Sigmoid colon (tissue), 6 donors: ENCODE measurements at regions not wholly inside any gene's neighbourhood (a gene's known extent, or its start where the extent isn't known, plus 50 kb on each side); places are given as distances from the start of the nearest gene placed in this dataset.

Source experiments
- DNase-seq: peaks from one replicate; pipeline ENCODE4 v3.0.0-alpha.2; 2019
- H3K27ac ChIP-seq, 4 donors: fragments of 200-600 bp; sonication (generic); one replicate each; pipeline ENCODE4 v1.5.1; 2016 to 2019; ENCODE audit warnings: mild to moderate bottlenecking in 1 of 4
- H3K27me3 ChIP-seq, 3 donors: fragments of 200-600 bp; sonication (generic); one replicate each; pipeline ENCODE4 v1.5.1; 2019; ENCODE audit warnings: mild to moderate bottlenecking in 1 of 3
- H3K36me3 ChIP-seq, 4 donors: fragments of 200-600 bp; sonication (generic); one replicate each; pipeline ENCODE4 v1.5.1; 2016 to 2019
- H3K4me1 ChIP-seq, 4 donors: fragments of 200-600 bp; sonication (generic); one replicate each; pipeline ENCODE4 v1.5.1; 2017 to 2019
- H3K4me3 ChIP-seq, 4 donors: fragments of 200-600 bp; sonication (generic); one replicate each; pipeline ENCODE4 v1.5.1; 2017 to 2019; ENCODE audit warnings: mild to moderate bottlenecking in 2 of 4, moderate library complexity in 1 of 4
- H3K9me3 ChIP-seq, 4 donors: fragments of 200-600 bp in 3 of 4; sonication (generic) in 3 of 4; one replicate each; pipeline versions ENCODE4 v1.5.1 to v1.6.1; 2013 to 2019
- EP300 ChIP-seq, 4 donors: sonication (generic); formaldehyde crosslinking; IDR thresholded peaks; one replicate each; pipeline ENCODE4 v1.6.1; 2017; ENCODE audit warnings: antibody characterized with exemption in 4 of 4
- POLR2A ChIP-seq, 2 donors: fragments of 450-650 bp; IDR thresholded peaks; one replicate each; pipeline ENCODE4 v1.6.1; 2016; ENCODE audit warnings: antibody characterized with exemption in 2 of 2, mild to moderate bottlenecking in 2 of 2, moderate library complexity in 2 of 2
- POLR2AphosphoS5 ChIP-seq, 4 donors: sonication (generic); formaldehyde crosslinking; IDR thresholded peaks; one replicate each; pipeline ENCODE4 v1.6.1; 2017; ENCODE audit warnings: antibody characterized with exemption in 4 of 4
- WGBS, 2 donors: extraction: QIAGEN DNeasy Blood & Tissue Kit; methylation state at CpG; one replicate each; pipeline ENCODE4 v1.1.7; 2013; 5-methylcytosine and 5-hydroxymethylcytosine counted together
- intact Hi-C: fragments of 100-400 bp; cut with DNase I; formaldehyde crosslinking; loops from one replicate; pipeline ENCODE4 v1.15.1; 2023
- TF ChIP-seq, protein P1 (sequence below), 4 experiments: fragments of 450-650 bp in 3 of 4; fragments of 200-600 bp in 1 of 4; IDR thresholded peaks; one replicate each; pipeline ENCODE4 v1.5.1; 2016 to 2019; ENCODE audit warnings: antibody characterized with exemption in 4 of 4, mild to moderate bottlenecking in 3 of 4, moderate library complexity in 2 of 4
- donor health status: healthy with polysubstance abuse.
- donor health status: healthy.

DNA sequence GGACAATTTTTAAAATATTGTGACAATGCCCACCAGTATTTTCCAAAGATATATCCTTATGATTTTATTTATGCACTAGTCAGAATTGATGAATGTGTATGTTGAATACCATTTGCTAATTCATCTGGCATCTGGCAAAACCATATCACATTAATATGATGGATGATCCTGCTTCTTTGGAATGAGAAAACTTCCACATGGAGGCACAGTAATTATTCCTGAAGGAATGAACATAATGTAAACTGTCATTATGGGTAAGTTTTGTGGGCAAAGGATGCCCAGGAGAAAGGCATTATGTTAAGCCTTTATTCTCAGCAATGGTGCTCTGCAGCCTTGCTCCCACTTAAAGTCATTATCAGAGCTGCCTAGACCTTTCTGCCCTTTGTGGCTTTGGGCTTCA, 113.0 kb upstream of the MME start:
- TF ChIP-seq, protein P1, sequence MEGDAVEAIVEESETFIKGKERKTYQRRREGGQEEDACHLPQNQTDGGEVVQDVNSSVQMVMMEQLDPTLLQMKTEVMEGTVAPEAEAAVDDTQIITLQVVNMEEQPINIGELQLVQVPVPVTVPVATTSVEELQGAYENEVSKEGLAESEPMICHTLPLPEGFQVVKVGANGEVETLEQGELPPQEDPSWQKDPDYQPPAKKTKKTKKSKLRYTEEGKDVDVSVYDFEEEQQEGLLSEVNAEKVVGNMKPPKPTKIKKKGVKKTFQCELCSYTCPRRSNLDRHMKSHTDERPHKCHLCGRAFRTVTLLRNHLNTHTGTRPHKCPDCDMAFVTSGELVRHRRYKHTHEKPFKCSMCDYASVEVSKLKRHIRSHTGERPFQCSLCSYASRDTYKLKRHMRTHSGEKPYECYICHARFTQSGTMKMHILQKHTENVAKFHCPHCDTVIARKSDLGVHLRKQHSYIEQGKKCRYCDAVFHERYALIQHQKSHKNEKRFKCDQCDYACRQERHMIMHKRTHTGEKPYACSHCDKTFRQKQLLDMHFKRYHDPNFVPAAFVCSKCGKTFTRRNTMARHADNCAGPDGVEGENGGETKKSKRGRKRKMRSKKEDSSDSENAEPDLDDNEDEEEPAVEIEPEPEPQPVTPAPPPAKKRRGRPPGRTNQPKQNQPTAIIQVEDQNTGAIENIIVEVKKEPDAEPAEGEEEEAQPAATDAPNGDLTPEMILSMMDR (IDR thresholded peaks at IDR 0.05) = no peak
- no peak for TF ChIP-seq POLR2A (IDR thresholded peaks at IDR 0.05)
- TF ChIP-seq POLR2AphosphoS5 (IDR thresholded peaks at IDR 0.05) = no peak
- TF ChIP-seq EP300 (IDR thresholded peaks at IDR 0.05) = no peak
- no peaks in the 10 kb centered on the region for H3K4me1 ChIP-seq
- no peaks in the 10 kb centered on the region for H3K9me3 ChIP-seq
- no peak overlapping the region for H3K4me3 ChIP-seq
- H3K36me3 ChIP-seq = no peaks in the 10 kb centered on the region
- DNase-seq = no peak
- H3K27ac ChIP-seq = no peak overlapping the region
- intact Hi-C loops = no loop called here
- H3K27me3 ChIP-seq = no peaks in the 10 kb centered on the region

DNA sequence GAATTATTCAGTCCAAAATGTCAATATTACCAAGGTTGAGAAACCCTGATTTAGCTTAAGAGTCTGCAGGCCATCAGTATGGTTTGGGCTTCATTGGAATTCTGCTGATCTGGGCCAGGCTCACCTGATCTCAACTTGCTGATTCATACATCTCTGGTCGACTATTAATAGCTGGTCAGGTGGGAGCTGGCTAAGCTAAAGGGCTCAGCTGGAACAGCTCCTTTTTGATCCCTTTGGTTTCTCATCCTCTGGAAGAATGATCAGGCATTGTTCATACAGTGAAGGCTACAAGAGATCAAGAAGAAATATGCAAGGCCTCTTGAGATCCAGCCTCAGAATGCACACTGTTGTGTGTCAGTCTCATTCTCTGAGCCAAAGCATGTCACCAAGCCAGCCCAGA, 123.3 kb upstream of the MME start:
- no peaks in the 10 kb centered on the region for H3K27me3 ChIP-seq
- WGBS, 2 donors = 72 to 79% methylated on average over 1 of the region's 1 CpG
- intact Hi-C loops = no loop called here
- DNase-seq = no peak
- no peak overlapping the region for H3K4me3 ChIP-seq
- no peaks in the 10 kb centered on the region for H3K4me1 ChIP-seq
- no peaks in the 10 kb centered on the region for H3K36me3 ChIP-seq
- no peak for TF ChIP-seq EP300 (IDR thresholded peaks at IDR 0.05)
- H3K27ac ChIP-seq = no peak overlapping the region
- H3K9me3 ChIP-seq = no peaks in the 10 kb centered on the region

DNA sequence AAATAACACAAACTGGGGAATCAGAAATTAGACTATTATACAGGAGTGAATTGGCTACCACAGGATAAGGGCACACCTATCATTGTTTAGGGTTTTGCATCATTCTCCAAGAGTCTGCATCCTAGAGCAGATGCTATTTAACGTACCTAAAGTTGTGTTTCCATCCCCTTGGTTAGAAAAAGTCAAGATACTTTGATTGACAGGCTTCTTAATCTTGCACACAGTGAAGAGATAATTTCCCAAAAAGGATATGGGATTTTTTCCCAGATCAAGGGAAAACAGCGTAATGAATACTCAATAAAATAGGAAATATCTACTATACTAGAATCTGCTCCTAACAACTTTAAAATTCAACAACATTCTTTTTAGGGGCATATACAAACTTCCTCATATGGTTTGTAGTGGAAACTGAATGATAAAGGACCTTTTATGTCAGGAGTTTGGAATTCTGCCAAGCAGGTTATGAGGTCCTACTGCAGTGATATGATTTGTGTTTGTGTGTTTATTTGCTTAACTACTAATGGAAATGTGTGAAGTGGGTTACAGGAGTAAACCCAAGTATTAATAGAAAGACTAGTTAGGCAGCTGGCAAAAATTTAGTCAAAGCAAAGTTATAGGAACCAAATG, 124.1 kb upstream of the MME start:
- H3K4me3 ChIP-seq = no peak overlapping the region
- H3K9me3 ChIP-seq = peaks cover 0 to 4% (median 0%) of the 10 kb centered on the region in 4 donors
- TF ChIP-seq POLR2AphosphoS5 (IDR thresholded peaks at IDR 0.05) (no peak), EP300 (IDR thresholded peaks at IDR 0.05) (no peak), POLR2A (IDR thresholded peaks at IDR 0.05) (no peak)
- TF ChIP-seq, protein P1 (IDR thresholded peaks at IDR 0.05) = no peak
- no peak for DNase-seq
- H3K36me3 ChIP-seq = no peaks in the 10 kb centered on the region
- no peaks in the 10 kb centered on the region for H3K27me3 ChIP-seq
- WGBS, 2 donors = 76 to 85% methylated on average over 2 of the region's 2 CpGs
- intact Hi-C loops = no loop called here
- no peak overlapping the region for H3K27ac ChIP-seq
- no peaks in the 10 kb centered on the region for H3K4me1 ChIP-seq

DNA sequence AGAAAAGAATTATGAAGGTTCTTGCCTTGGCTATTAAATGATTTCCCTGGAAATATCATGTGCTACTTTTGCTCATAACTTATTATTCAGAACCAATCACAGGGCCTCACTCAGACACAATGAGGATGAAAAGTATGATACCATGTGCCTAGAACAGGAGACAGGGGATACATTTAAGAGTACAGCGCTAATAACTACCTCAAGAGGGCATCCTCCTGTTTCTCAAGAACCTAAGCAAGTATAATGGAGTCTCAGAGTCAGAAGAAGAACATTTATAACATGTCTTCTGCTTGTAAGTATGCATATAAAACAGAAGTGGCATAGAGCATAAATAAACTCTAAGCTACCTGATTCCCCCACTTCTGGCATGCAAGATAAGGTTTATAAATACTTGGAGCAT, 125.4 kb upstream of the MME start:
- Histone ChIP-seq H3K4me3 (no peak overlapping the region), H3K27me3 (no peaks in the 10 kb centered on the region), H3K36me3 (no peaks in the 10 kb centered on the region), H3K9me3 (peaks cover 0 to 4% (median 0%) of the 10 kb centered on the region in 4 donors), H3K4me1 (no peaks in the 10 kb centered on the region), H3K27ac (no peak overlapping the region)
- TF ChIP-seq EP300 (IDR thresholded peaks at IDR 0.05) = no peak
- TF ChIP-seq, protein P1 (IDR thresholded peaks at IDR 0.05) = no peak
- no peak for TF ChIP-seq POLR2A (IDR thresholded peaks at IDR 0.05)
- TF ChIP-seq POLR2AphosphoS5 (IDR thresholded peaks at IDR 0.05) = no peak
- no peak for DNase-seq
- intact Hi-C loops = no loop called here
- WGBS, 2 donors = 45 to 62% methylated on average over 1 of the region's 1 CpG

DNA sequence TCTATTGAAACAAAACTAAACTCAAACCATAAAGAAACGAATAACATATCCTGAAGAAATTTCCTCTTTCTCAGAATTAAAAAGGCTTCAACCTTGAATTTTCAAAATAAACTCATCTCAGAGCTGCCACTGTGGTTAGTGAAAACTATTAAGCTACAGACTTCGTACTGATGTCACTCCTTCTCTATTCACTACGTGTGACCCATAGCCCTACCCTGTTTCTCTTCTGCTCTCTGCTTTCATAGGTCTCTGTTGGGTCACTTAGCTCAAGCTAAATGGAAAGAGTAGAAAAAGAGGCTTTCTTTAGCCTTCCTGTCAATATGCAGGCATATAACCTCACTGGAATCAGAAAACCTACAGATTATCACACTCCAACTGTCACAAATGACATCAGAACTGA, 126.6 kb upstream of the MME start:
- TF ChIP-seq EP300 (IDR thresholded peaks at IDR 0.05) = no peak
- TF ChIP-seq POLR2AphosphoS5 (IDR thresholded peaks at IDR 0.05) = no peak
- TF ChIP-seq POLR2A (IDR thresholded peaks at IDR 0.05) = no peak
- TF ChIP-seq, protein P1 (IDR thresholded peaks at IDR 0.05) = no peak

More for the DNA sequence above, 126.6 kb upstream of the MME start:
- Histone ChIP-seq H3K9me3 (peaks cover 0 to 4% (median 0%) of the 10 kb centered on the region in 4 donors), H3K27me3 (no peaks in the 10 kb centered on the region), H3K36me3 (no peaks in the 10 kb centered on the region), H3K4me1 (no peaks in the 10 kb centered on the region), H3K4me3 (no peak overlapping the region), H3K27ac (no peak overlapping the region)
- intact Hi-C loops = no loop called here
- no peak for DNase-seq
- WGBS, 2 donors = 58 to 76% methylated on average over 3 of the region's 3 CpGs
